GM12878 (cell line): ENCODE measurements at regions not wholly inside any gene's neighbourhood (a gene's known extent, or its start where the extent isn't known, plus 50 kb on each side); places are given as distances from the start of the nearest gene placed in this dataset.

Experiments
- BHLHE40 ChIP-seq, 2 experiments: fragments of 450-650 bp in 1 of 2; IDR thresholded peaks; 2 replicates each; pipeline ENCODE4 v1.6.1; 2011 to 2017; ENCODE audit warnings: low read depth in 2 of 2, borderline replicate concordance in 1 of 2, improper control_type of control experiment in 1 of 2, low read length in 1 of 2, mild to moderate bottlenecking in 1 of 2
- E2F8 ChIP-seq: fragments of 450-650 bp; IDR thresholded peaks from 2 replicates; pipeline ENCODE4 v1.6.1; 2018; ENCODE audit warnings: mild to moderate bottlenecking, low read depth, moderate library complexity; ENCODE audit not compliant: partially characterized antibody
- HCFC1 ChIP-seq: fragments of 150-350 bp; IDR thresholded peaks from 2 replicates; pipeline ENCODE4 v1.6.1; 2014; ENCODE audit warnings: low read length
- NKRF ChIP-seq: fragments of 450-650 bp; conservative IDR thresholded peaks from 2 replicates; pipeline ENCODE4 v1.6.1; 2017; ENCODE audit warnings: mild to moderate bottlenecking, moderate library complexity
- POLR2AphosphoS5 ChIP-seq: IDR thresholded peaks from 2 replicates; pipeline ENCODE4 v1.6.1; 2011; ENCODE audit warnings: mild to moderate bottlenecking, low read length, inconsistent platforms
- SMC3 ChIP-seq: IDR thresholded peaks from 2 replicates; pipeline ENCODE4 v1.6.1; 2011; ENCODE audit warnings: low read length, improper control_type of control experiment, borderline replicate concordance

- no peak for TF ChIP-seq SMC3
- no peak for TF ChIP-seq HCFC1
- no peak for TF ChIP-seq E2F8
- TF ChIP-seq BHLHE40 (IDR thresholded peaks at IDR 0.05; ENCODE audit: borderline replicate concordance in 1 of 2, low read depth in 2 of 2, low read length in 1 of 2) = no peak
- TF ChIP-seq POLR2AphosphoS5 = no peak
- no peak for TF ChIP-seq NKRF
Measured at GRCh38 chr3:137694836-137695235, 69.3 kb upstream of the SOX14 start.
